Activated B cell treated with CpG ODN at 0.5 μM for 24 hours (primary cell): ENCODE measurements at regions not wholly inside any gene's neighbourhood (a gene's known extent, or its start where the extent isn't known, plus 50 kb on each side); places are given as distances from the start of the nearest gene placed in this dataset.

Experiments
- ATAC-seq: fragments of 200-7000 bp; cut with Tn5 transposase; one replicate; pipeline ENCODE4 v1.10.0; 2021; ENCODE audit warnings: low read depth, mild to moderate bottlenecking, moderate library complexity
- CTCF ChIA-PET: fragments of 350-600 bp; sonication (Branson Sonifier 250); formaldehyde crosslinking; loops from one replicate; lab custom pipeline; 2021; ENCODE audit warnings: antibody characterized with exemption; lab: Charles Lee
- POLR2A ChIA-PET: fragments of 350-600 bp; sonication (Branson Sonifier 250); formaldehyde crosslinking; loops from one replicate; lab custom pipeline; 2021; ENCODE audit warnings: antibody characterized with exemption; lab: Charles Lee
- DNase-seq: peaks from one replicate; pipeline ENCODE4 v3.0.0; 2022
- H3K27ac Mint-ChIP-seq: one replicate; pipeline ENCODE4 v1.8.0; 2020; ENCODE audit warnings: mixed read lengths
- H3K27me3 Mint-ChIP-seq: one replicate; pipeline ENCODE4 v1.8.0; 2021; ENCODE audit warnings: mixed read lengths
- H3K36me3 Mint-ChIP-seq: one replicate; pipeline ENCODE4 v1.8.0; 2021; ENCODE audit warnings: low read depth, mixed read lengths
- H3K4me1 Mint-ChIP-seq: one replicate; pipeline ENCODE4 v1.8.0; 2021; ENCODE audit warnings: mixed read lengths
- H3K4me3 Mint-ChIP-seq: one replicate; pipeline ENCODE4 v1.8.0; 2020; ENCODE audit warnings: mild to moderate bottlenecking, mixed read lengths
- H3K9me3 Mint-ChIP-seq: one replicate; pipeline ENCODE4 v1.8.0; 2020; ENCODE audit warnings: mixed read lengths
- CTCF ChIP-seq: fragments of 200-600 bp; IDR thresholded peaks from one replicate; pipeline ENCODE4 v1.8.0; 2022; ENCODE audit warnings: antibody characterized with exemption, mild to moderate bottlenecking
- intact Hi-C: fragments of 100-400 bp; cut with micrococcal nuclease; formaldehyde crosslinking; loops from one replicate; pipeline ENCODE4 v1.15.1; 2024

- no peaks in the 10 kb centered on the region for H3K4me1 Mint-ChIP-seq
- intact Hi-C loops: no loop called here
- H3K27ac Mint-ChIP-seq: no peak overlapping the region
- ChIA-PET POLR2A (no interaction called here), CTCF (no interaction called here)
- H3K36me3 Mint-ChIP-seq: no peaks in the 10 kb centered on the region
- H3K27me3 Mint-ChIP-seq: peaks cover 16% of the 10 kb centered on the region
- DNase-seq: no peak
- no peak for TF ChIP-seq CTCF
- no peak for ATAC-seq
- no peak overlapping the region for H3K4me3 Mint-ChIP-seq
- no peaks in the 10 kb centered on the region for H3K9me3 Mint-ChIP-seq
These were observed 122.6 kb upstream of the MED13 start for GRCh38 chr17:62187681-62188080.

GRCh38 chr17:62186841-62187240 lies 121.8 kb upstream of the MED13 start:
- ChIA-PET CTCF (no interaction called here), POLR2A (no interaction called here)
- Mint-ChIP-seq H3K9me3 (no peaks in the 10 kb centered on the region), H3K27ac (no peak overlapping the region), H3K36me3 (no peaks in the 10 kb centered on the region), H3K4me3 (no peak overlapping the region), H3K27me3 (peaks cover 12% of the 10 kb centered on the region), H3K4me1 (no peaks in the 10 kb centered on the region)
- ATAC-seq (no peak), DNase-seq (no peak)
- intact Hi-C loops: no loop called here
- no peak for TF ChIP-seq CTCF

- no peaks in the 10 kb centered on the region for H3K36me3 Mint-ChIP-seq
- peaks cover 10% of the 10 kb centered on the region for H3K9me3 Mint-ChIP-seq
- no peak overlapping the region for H3K4me3 Mint-ChIP-seq
- ATAC-seq (no peak), DNase-seq (no peak)
- H3K27me3 Mint-ChIP-seq: no peaks in the 10 kb centered on the region
- intact Hi-C loops: no loop called here
- ChIA-PET POLR2A (no interaction called here), CTCF (no interaction called here)
- TF ChIP-seq CTCF: no peak
- H3K4me1 Mint-ChIP-seq: no peaks in the 10 kb centered on the region
- no peak overlapping the region for H3K27ac Mint-ChIP-seq
These were observed 115.7 kb upstream of the MED13 start for GRCh38 chr17:62180772-62181171.

GRCh38 chr17:62179525-62180161 lies 114.6 kb upstream of the MED13 start:
- Mint-ChIP-seq H3K27me3 (no peaks in the 10 kb centered on the region), H3K9me3 (peaks cover 10% of the 10 kb centered on the region), H3K4me3 (no peak overlapping the region), H3K4me1 (no peaks in the 10 kb centered on the region), H3K27ac (no peak overlapping the region), H3K36me3 (no peaks in the 10 kb centered on the region)
- no peak for DNase-seq
- ATAC-seq: no peak
- intact Hi-C loops: no loop called here
- TF ChIP-seq CTCF: no peak
- ChIA-PET POLR2A (no interaction called here), CTCF (no interaction called here)

GRCh38 chr17:62178579-62178978 lies 113.5 kb upstream of the MED13 start:
- CTCF ChIA-PET: no interaction called here
- DNase-seq (no peak), ATAC-seq (no peak)
- Mint-ChIP-seq H3K27ac (no peak overlapping the region), H3K36me3 (no peaks in the 10 kb centered on the region), H3K4me1 (no peaks in the 10 kb centered on the region), H3K4me3 (no peak overlapping the region), H3K9me3 (peaks cover 10% of the 10 kb centered on the region), H3K27me3 (no peaks in the 10 kb centered on the region)
- POLR2A ChIA-PET: no interaction called here
- no peak for TF ChIP-seq CTCF
- intact Hi-C loops: no loop called here
